GM23338 (cell line): ENCODE measurements at regions not wholly inside any gene's neighbourhood (a gene's known extent, or its start where the extent isn't known, plus 50 kb on each side); places are given as distances from the start of the nearest gene placed in this dataset.

Experiments used
- ATAC-seq: fragments of 200-7000 bp; cut with Tn5 transposase; 3 replicates; pipeline ENCODE4 v1.9.1; 2020
- DNase-seq: peaks from one replicate; pipeline ENCODE4 v3.0.0-alpha.2; 2015; ENCODE audit warnings: low spot score
- H2AFZ ChIP-seq: fragments of 200-600 bp; sonication (generic); 2 replicates; pipeline ENCODE4 v1.8.0; 2016; ENCODE audit warnings: antibody characterized with exemption, mild to moderate bottlenecking, moderate library complexity
- H3F3A ChIP-seq: fragments of 200-600 bp; sonication (generic); replicated peaks from 2 replicates; pipeline ENCODE4 v1.8.0; 2017; ENCODE audit warnings: antibody characterized with exemption, mixed run types, low read depth
- H3K27ac ChIP-seq: fragments of 200-600 bp; sonication (generic); 2 replicates; pipeline ENCODE4 v1.6.1; 2016; ENCODE audit warnings: low read depth
- H3K27me3 ChIP-seq: fragments of 200-600 bp; sonication (generic); 2 replicates; pipeline ENCODE4 v1.8.0; 2016; ENCODE audit warnings: mild to moderate bottlenecking, mixed run types, moderate library complexity; ENCODE audit not compliant: insufficient read depth
- H3K36me3 ChIP-seq: fragments of 200-600 bp; sonication (generic); 2 replicates; pipeline ENCODE4 v1.8.0; 2016; ENCODE audit warnings: mild to moderate bottlenecking; ENCODE audit not compliant: insufficient read depth
- H3K4me1 ChIP-seq: fragments of 200-600 bp; sonication (generic); 2 replicates; pipeline ENCODE4 v1.8.0; 2016; ENCODE audit warnings: mild to moderate bottlenecking, moderate library complexity; ENCODE audit not compliant: insufficient read depth
- H3K4me2 ChIP-seq: fragments of 200-600 bp; sonication (generic); 2 replicates; pipeline ENCODE4 v1.7.1; 2017; ENCODE audit warnings: mixed run types
- H3K4me3 ChIP-seq: fragments of 200-600 bp; sonication (generic); 2 replicates; pipeline ENCODE4 v1.6.1; 2016; ENCODE audit warnings: mixed run types
- H3K79me2 ChIP-seq: fragments of 200-600 bp; sonication (generic); replicated peaks from 2 replicates; pipeline ENCODE4 v1.8.0; 2017; ENCODE audit warnings: mild to moderate bottlenecking; ENCODE audit not compliant: insufficient read depth
- H3K9me2 ChIP-seq: fragments of 200-600 bp; sonication (generic); 2 replicates; pipeline ENCODE4 v1.8.0; 2017; ENCODE audit not compliant: insufficient read depth
- H4K20me1 ChIP-seq: fragments of 200-600 bp; sonication (generic); replicated peaks from 2 replicates; pipeline ENCODE4 v1.8.0; 2017; ENCODE audit warnings: mild to moderate bottlenecking; ENCODE audit not compliant: insufficient read depth
- H3K27ac Mint-ChIP-seq: 2 replicates; pipeline ENCODE4 v1.8.0; 2020; ENCODE audit warnings: inconsistent platforms, mild to moderate bottlenecking, moderate library complexity, mixed read lengths
- H3K27me3 Mint-ChIP-seq: 3 replicates; pipeline ENCODE4 v1.8.0; 2022; ENCODE audit warnings: low read depth, mild to moderate bottlenecking, moderate library complexity, mixed read lengths, inconsistent platforms; ENCODE audit not compliant: insufficient read depth, poor library complexity
- H3K36me3 Mint-ChIP-seq: 3 replicates; pipeline ENCODE4 v1.8.0; 2021; ENCODE audit warnings: low read depth, mild to moderate bottlenecking, inconsistent platforms, moderate library complexity, mixed read lengths
- H3K4me1 Mint-ChIP-seq: 3 replicates; pipeline ENCODE4 v1.8.0; 2020; ENCODE audit warnings: mild to moderate bottlenecking, inconsistent platforms, mixed read lengths
- H3K4me3 Mint-ChIP-seq: 3 replicates; pipeline ENCODE4 v1.8.0; 2021; ENCODE audit warnings: moderate library complexity, mild to moderate bottlenecking, inconsistent platforms, mixed read lengths
- H3K9me3 Mint-ChIP-seq: 3 replicates; pipeline ENCODE4 v1.8.0; 2020; ENCODE audit warnings: moderate library complexity, mild to moderate bottlenecking, inconsistent platforms, mixed read lengths
- CREB1 ChIP-seq: fragments of 250-450 bp; sonication (Bioruptor Pico); IDR thresholded peaks from 2 replicates; pipeline ENCODE4 v1.5.0; 2020; ENCODE audit warnings: low read depth, mild to moderate bottlenecking, moderate library complexity
- CTCF ChIP-seq, 2 experiments: fragments of 200-600 bp in 1 of 2; sonication (generic) in 1 of 2; conservative IDR thresholded peaks; 2 replicates each; pipeline versions ENCODE4 v1.5.1 to v1.6.1; 2016 to 2017; ENCODE audit warnings: antibody characterized with exemption in 2 of 2, low read depth in 2 of 2, mild to moderate bottlenecking in 2 of 2, moderate library complexity in 1 of 2
- ETS1 ChIP-seq: IDR thresholded peaks from 2 replicates; pipeline ENCODE4 v1.6.1; 2016; ENCODE audit warnings: antibody characterized with exemption
- EZH2 ChIP-seq: fragments of 200-600 bp; sonication (generic); IDR thresholded peaks from one replicate; pipeline ENCODE4 v1.8.0; 2017; ENCODE audit warnings: antibody characterized with exemption, mild to moderate bottlenecking, low read depth; ENCODE audit not compliant: unreplicated experiment
- EZH2phosphoT487 ChIP-seq: fragments of 200-600 bp; sonication (generic); IDR thresholded peaks from one replicate; pipeline ENCODE4 v1.8.1; 2018; ENCODE audit warnings: antibody characterized with exemption; ENCODE audit not compliant: unreplicated experiment
- JUNB ChIP-seq: IDR thresholded peaks from one replicate; pipeline ENCODE4 v1.6.1; 2016; ENCODE audit warnings: antibody characterized with exemption; ENCODE audit not compliant: unreplicated experiment
- NANOG ChIP-seq: IDR thresholded peaks from 2 replicates; pipeline ENCODE4 v1.6.1; 2016; ENCODE audit warnings: antibody characterized with exemption, borderline replicate concordance
- POLR2AphosphoS5 ChIP-seq: IDR thresholded peaks from 2 replicates; pipeline ENCODE4 v1.6.1; 2016; ENCODE audit warnings: antibody characterized with exemption, low read depth
- REST ChIP-seq: IDR thresholded peaks from one replicate; pipeline ENCODE4 v1.6.1; 2018; ENCODE audit warnings: antibody characterized with exemption; ENCODE audit not compliant: unreplicated experiment
- STAT1 ChIP-seq: IDR thresholded peaks from one replicate; pipeline ENCODE4 v1.6.1; 2016; ENCODE audit warnings: antibody characterized with exemption; ENCODE audit not compliant: unreplicated experiment
- ZNF114 ChIP-seq: fragments of 250-450 bp; sonication (Bioruptor Pico); IDR thresholded peaks from 2 replicates; pipeline ENCODE4 v1.5.0; 2020; ENCODE audit warnings: mild to moderate bottlenecking, moderate library complexity
- ZNF331 ChIP-seq: fragments of 250-450 bp; sonication (Bioruptor Pico); IDR thresholded peaks from 2 replicates; pipeline ENCODE4 v1.5.0; 2020; ENCODE audit warnings: low read depth, mild to moderate bottlenecking, moderate library complexity
- ZNF462 ChIP-seq: fragments of 250-450 bp; sonication (Bioruptor Pico); IDR thresholded peaks from 2 replicates; pipeline ENCODE4 v1.5.0; 2020; ENCODE audit warnings: mild to moderate bottlenecking, moderate library complexity

- no peaks in the 10 kb centered on the region for H4K20me1 ChIP-seq
- no peaks in the 10 kb centered on the region for H3K27me3 Mint-ChIP-seq
- ATAC-seq (no peak), DNase-seq (no peak)
- no peak overlapping the region for H3K4me3 ChIP-seq
- H3K9me2 ChIP-seq: 0 out of 2 replicates have a peak, but pooled peaks cover 4% of the 10 kb centered on the region
- no peaks in the 10 kb centered on the region for H3K27me3 ChIP-seq
- no peaks in the 10 kb centered on the region for H3K4me1 ChIP-seq
- H3K79me2 ChIP-seq: no peaks in the 10 kb centered on the region
- peaks cover 10% of the 10 kb centered on the region for H3K4me1 Mint-ChIP-seq
- H3K4me2 ChIP-seq: no peak overlapping the region
- H3K36me3 ChIP-seq: no peaks in the 10 kb centered on the region
- H3F3A ChIP-seq: no peaks in the 10 kb centered on the region
- no peak overlapping the region for H2AFZ ChIP-seq
- no peaks in the 10 kb centered on the region for H3K9me3 Mint-ChIP-seq
- TF ChIP-seq EZH2: no peak
- TF ChIP-seq ETS1: no peak
- no peak for TF ChIP-seq POLR2AphosphoS5
- no peak for TF ChIP-seq EZH2phosphoT487
- TF ChIP-seq NANOG: no peak
- TF ChIP-seq ZNF462: no peak
- TF ChIP-seq ZNF331 (CRISPR knock-in tag): no peak
- no peak for TF ChIP-seq REST
- TF ChIP-seq CREB1 (CRISPR knock-in tag): no peak
- TF ChIP-seq JUNB: no peak
- no peak for TF ChIP-seq STAT1
- TF ChIP-seq ZNF114 (CRISPR knock-in tag): no peak
- no peak for TF ChIP-seq CTCF (conservative IDR thresholded peaks at IDR 0.05; ENCODE audit: low read depth in 2 of 2)
- H3K27ac ChIP-seq: no peak overlapping the region
- no peak overlapping the region for H3K4me3 Mint-ChIP-seq
- H3K36me3 Mint-ChIP-seq: no peaks in the 10 kb centered on the region
- peak overlapping the region; percentile 44; the same call in 1 of the 2 replicates for H3K27ac Mint-ChIP-seq
Observed at GRCh38 chr15:62494197-62494596, 329.1 kb upstream of the C2CD4B start.
